RCC 7860 (cell line): ENCODE measurements at regions not wholly inside any gene's neighbourhood (a gene's known extent, or its start where the extent isn't known, plus 50 kb on each side); places are given as distances from the start of the nearest gene placed in this dataset.
A peak's percentile ranks its signal among the peaks of the same experiment; 100 is the strongest.

Source experiments
- DNase-seq: peaks from one replicate; pipeline ENCODE4 v3.0.0-alpha.2; 2015; ENCODE audit warnings: low spot score
- FAIRE-seq: peaks from 2 replicates; lab custom pipeline; 2012; peaks lifted over from hg19 to GRCh38; lab: Jason Lieb, UNC

GRCh38 chr11:11789735-11790369 lies 51.9 kb upstream of the USP47 start:
- DNase-seq (no peak), FAIRE-seq (peak; percentile 54)

- DNase-seq (no peak), FAIRE-seq (no peak)
Measured at GRCh38 chr11:11788063-11788710, 53.6 kb upstream of the USP47 start.

- FAIRE-seq (peak; percentile 48), DNase-seq (peak; percentile 25)
Measured at GRCh38 chr11:11787305-11788062, 54.3 kb upstream of the USP47 start.

- DNase-seq = peak; percentile 14
- FAIRE-seq = no peak
Measured at GRCh38 chr11:11786771-11787170, 55.0 kb upstream of the USP47 start.

GRCh38 chr11:11786234-11786633 lies 55.5 kb upstream of the USP47 start:
- no peak for DNase-seq
- FAIRE-seq = no peak

GRCh38 chr11:11782532-11783110 lies 59.2 kb upstream of the USP47 start:
- FAIRE-seq = no peak
- DNase-seq = no peak

GRCh38 chr11:11780858-11781257 lies 60.9 kb upstream of the USP47 start:
- DNase-seq (no peak), FAIRE-seq (no peak)

GRCh38 chr11:11779975-11780374 lies 61.8 kb upstream of the USP47 start:
- DNase-seq (no peak), FAIRE-seq (no peak)

- DNase-seq = no peak
- no peak for FAIRE-seq
Measured at GRCh38 chr11:11777897-11778296, 63.9 kb upstream of the USP47 start.

- DNase-seq = no peak
- no peak for FAIRE-seq
Measured at GRCh38 chr11:11776714-11777113, 65.1 kb upstream of the USP47 start.

GRCh38 chr11:11774928-11775327 lies 66.8 kb upstream of the USP47 start:
- no peak for DNase-seq
- no peak for FAIRE-seq

- DNase-seq (no peak), FAIRE-seq (no peak)
Measured at GRCh38 chr11:11772865-11773515, 68.8 kb upstream of the USP47 start.

- FAIRE-seq (no peak), DNase-seq (no peak)
Measured at GRCh38 chr11:11770921-11771486, 70.8 kb upstream of the USP47 start.

GRCh38 chr11:11770296-11770695 lies 71.5 kb upstream of the USP47 start:
- FAIRE-seq (no peak), DNase-seq (no peak)

- FAIRE-seq = no peak
- no peak for DNase-seq
Measured at GRCh38 chr11:11769782-11770181, 72.0 kb upstream of the USP47 start.

GRCh38 chr11:11769362-11769761 lies 72.4 kb upstream of the USP47 start:
- DNase-seq (no peak), FAIRE-seq (no peak)

- FAIRE-seq (no peak), DNase-seq (no peak)
Measured at GRCh38 chr11:11764423-11764803, 77.4 kb upstream of the USP47 start.

GRCh38 chr11:11763796-11764422 lies 77.9 kb upstream of the USP47 start:
- no peak for FAIRE-seq
- no peak for DNase-seq

- FAIRE-seq (no peak), DNase-seq (no peak)
Measured at GRCh38 chr11:11760838-11761237, 80.9 kb upstream of the USP47 start.

- FAIRE-seq (no peak), DNase-seq (no peak)
Measured at GRCh38 chr11:11758603-11759196, 83.1 kb upstream of the USP47 start.
